PC-3 (cell line): ENCODE measurements at regions not wholly inside any gene's neighbourhood (a gene's known extent, or its start where the extent isn't known, plus 50 kb on each side); places are given as distances from the start of the nearest gene placed in this dataset.

ENCODE experiments used
- ATAC-seq: fragments of 200-7000 bp; cut with Tn5 transposase; 2 replicates; pipeline ENCODE4 v1.9.1; 2020; ENCODE audit warnings: mild to moderate bottlenecking, moderate library complexity
- BruUV-seq: library from RNA; stranded (reverse); fragments of 400-500 nt; replicated peaks from 2 replicates; lab custom pipeline; 2021; lab: Mats Ljungman, UMichigan
- CTCF ChIA-PET: fragments of 300-600 bp; sonication (Branson Sonifier 250); formaldehyde crosslinking; loops from one replicate; lab custom pipeline; 2022; ENCODE audit warnings: antibody characterized with exemption; lab: Charles Lee
- POLR2A ChIA-PET: fragments of 300-600 bp; sonication (Branson Sonifier 250); formaldehyde crosslinking; loops from one replicate; lab custom pipeline; 2022; ENCODE audit warnings: antibody characterized with exemption; ENCODE audit not compliant: unreplicated experiment; lab: Charles Lee
- DNase-seq: peaks from one replicate; pipeline ENCODE4 v3.0.0-alpha.2; 2015
- H2AFZ ChIP-seq: fragments of 300-600 bp; sonication (generic); 2 replicates; pipeline ENCODE4 v1.6.0; 2016; ENCODE audit warnings: antibody characterized with exemption, low read length
- H3F3A ChIP-seq: fragments of 300-600 bp; sonication (generic); one replicate; pipeline ENCODE4 v1.6.0; 2017; ENCODE audit warnings: antibody characterized with exemption, low read length, control low read depth, mild to moderate bottlenecking; ENCODE audit not compliant: unreplicated experiment
- H3K27ac ChIP-seq: fragments of 300-600 bp; sonication (generic); 2 replicates; pipeline ENCODE4 v1.5.1; 2016; ENCODE audit warnings: mild to moderate bottlenecking, low read length
- H3K27me3 ChIP-seq: fragments of 300-600 bp; sonication (generic); 2 replicates; pipeline ENCODE4 v1.6.1; 2016; ENCODE audit warnings: low read length, mixed read lengths
- H3K36me3 ChIP-seq: fragments of 300-600 bp; sonication (generic); 2 replicates; pipeline ENCODE4 v1.6.1; 2016; ENCODE audit warnings: low read depth, mixed run types, low read length, mixed read lengths
- H3K4me1 ChIP-seq: fragments of 300-600 bp; sonication (generic); 2 replicates; pipeline ENCODE4 v1.5.1; 2016; ENCODE audit warnings: low read length; ENCODE audit not compliant: insufficient read depth
- H3K4me2 ChIP-seq: fragments of 300-600 bp; sonication (generic); 2 replicates; pipeline ENCODE4 v1.6.0; 2016; ENCODE audit warnings: low read length
- H3K4me3 ChIP-seq: fragments of 300-600 bp; sonication (generic); 2 replicates; pipeline ENCODE4 v1.5.1; 2016; ENCODE audit warnings: mild to moderate bottlenecking, low read length, mixed read lengths
- H3K79me2 ChIP-seq: fragments of 300-600 bp; sonication (generic); 2 replicates; pipeline ENCODE4 v1.6.1; 2017; ENCODE audit warnings: low read length, mixed read lengths
- H3K9ac ChIP-seq: fragments of 300-600 bp; sonication (generic); 2 replicates; pipeline ENCODE4 v1.6.0; 2016; ENCODE audit warnings: mild to moderate bottlenecking, low read length
- H3K9me2 ChIP-seq: fragments of 300-600 bp; sonication (generic); replicated peaks from 2 replicates; pipeline ENCODE4 v1.6.1; 2016; ENCODE audit warnings: mixed run types, low read length, mixed read lengths
- H3K9me3 ChIP-seq: fragments of 300-600 bp; sonication (generic); 2 replicates; pipeline ENCODE4 v1.6.1; 2016; ENCODE audit warnings: low read length, mixed read lengths
- H4K20me1 ChIP-seq: fragments of 300-600 bp; sonication (generic); 2 replicates; pipeline ENCODE4 v1.6.1; 2016; ENCODE audit warnings: low read length, mixed read lengths
- CTCF ChIP-seq: fragments of 300-600 bp; sonication (generic); conservative IDR thresholded peaks from 2 replicates; pipeline ENCODE4 v1.5.1; 2017; ENCODE audit warnings: antibody characterized with exemption, low read depth, mild to moderate bottlenecking, low read length
- EZH2 ChIP-seq: fragments of 300-600 bp; sonication (generic); IDR thresholded peaks from one replicate; pipeline ENCODE4 v1.6.1; 2017; ENCODE audit warnings: antibody characterized with exemption, mild to moderate bottlenecking, low read length; ENCODE audit not compliant: unreplicated experiment
- EZH2phosphoT487 ChIP-seq: fragments of 300-600 bp; sonication (generic); IDR thresholded peaks from 2 replicates; pipeline ENCODE4 v1.6.1; 2018; ENCODE audit warnings: mild to moderate bottlenecking, antibody characterized with exemption, low read length, borderline replicate concordance
- intact Hi-C: fragments of 100-400 bp; cut with micrococcal nuclease; formaldehyde crosslinking; loops from 2 replicates; pipeline ENCODE4 v1.9.0; 2023

- ATAC-seq: no peak
- Histone ChIP-seq H3K4me1 (no peaks in the 10 kb centered on the region), H3K9me3 (no peaks in the 10 kb centered on the region), H3K4me3 (no peak overlapping the region), H3F3A (no peaks in the 10 kb centered on the region), H3K79me2 (no peaks in the 10 kb centered on the region), H2AFZ (no peak overlapping the region), H3K9me2 (no peaks in the 10 kb centered on the region), H4K20me1 (no peaks in the 10 kb centered on the region), H3K36me3 (no peaks in the 10 kb centered on the region), H3K4me2 (no peak overlapping the region), H3K9ac (no peak overlapping the region), H3K27ac (no peak overlapping the region), H3K27me3 (no peaks in the 10 kb centered on the region)
- ChIA-PET POLR2A (no interaction called here), CTCF (no interaction called here)
- DNase-seq: no peak
- intact Hi-C loops: no loop called here
- TF ChIP-seq EZH2phosphoT487: no peak
- no peak for TF ChIP-seq EZH2
- TF ChIP-seq CTCF: no peak
- BruUV-seq: no TSS peak
Measured at GRCh38 chr12:20245491-20245890, 122.8 kb upstream of the PDE3A start.

DNA sequence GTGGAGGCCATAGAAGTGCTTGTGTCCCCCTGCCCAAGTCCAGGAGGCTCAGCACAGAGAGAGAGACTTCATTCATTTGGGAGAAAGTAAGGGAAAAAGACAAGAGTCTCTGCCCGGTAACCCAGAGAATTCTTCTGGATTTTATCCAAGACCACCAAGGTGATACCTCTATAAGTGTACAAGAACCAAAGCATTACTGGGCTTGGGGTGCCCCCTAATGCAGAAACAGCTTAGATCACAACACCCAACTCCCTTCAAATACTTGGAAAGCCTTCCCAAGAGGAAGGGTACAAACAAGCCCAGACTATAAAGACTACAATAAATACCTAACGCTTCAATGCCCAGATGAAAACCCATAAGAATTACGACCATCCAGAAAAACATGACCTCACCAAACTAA, 119.7 kb upstream of the PDE3A start:
- H3K27me3 ChIP-seq: no peaks in the 10 kb centered on the region
- no peaks in the 10 kb centered on the region for H3K36me3 ChIP-seq
- no TSS peak for BruUV-seq
- TF ChIP-seq CTCF: no peak
- no peak for TF ChIP-seq EZH2
- TF ChIP-seq EZH2phosphoT487: no peak
- no peak overlapping the region for H3K27ac ChIP-seq
- intact Hi-C loops: no loop called here
- no peaks in the 10 kb centered on the region for H4K20me1 ChIP-seq
- H3F3A ChIP-seq: no peaks in the 10 kb centered on the region
- H3K4me3 ChIP-seq: no peak overlapping the region
- no peaks in the 10 kb centered on the region for H3K79me2 ChIP-seq
- H2AFZ ChIP-seq: no peak overlapping the region
- no peaks in the 10 kb centered on the region for H3K9me3 ChIP-seq
- no peaks in the 10 kb centered on the region for H3K4me1 ChIP-seq
- no peak overlapping the region for H3K4me2 ChIP-seq
- H3K9me2 ChIP-seq: no peaks in the 10 kb centered on the region
- ChIA-PET CTCF (no interaction called here), POLR2A (no interaction called here)
- ATAC-seq (no peak), DNase-seq (no peak)
- H3K9ac ChIP-seq: no peak overlapping the region

GRCh38 chr12:20250761-20251160, 117.6 kb upstream of the PDE3A start:
- DNase-seq: no peak
- Histone ChIP-seq H2AFZ (no peak overlapping the region), H3K36me3 (no peaks in the 10 kb centered on the region), H3K9ac (no peak overlapping the region), H3K4me3 (no peak overlapping the region), H3K4me1 (no peaks in the 10 kb centered on the region), H3K27me3 (no peaks in the 10 kb centered on the region), H3K9me3 (no peaks in the 10 kb centered on the region), H4K20me1 (no peaks in the 10 kb centered on the region), H3K9me2 (no peaks in the 10 kb centered on the region), H3K27ac (no peak overlapping the region), H3K79me2 (no peaks in the 10 kb centered on the region), H3F3A (no peaks in the 10 kb centered on the region), H3K4me2 (no peak overlapping the region)
- no TSS peak for BruUV-seq
- intact Hi-C loops: no loop called here
- ChIA-PET CTCF (no interaction called here), POLR2A (no interaction called here)
- TF ChIP-seq EZH2: no peak
- no peak for TF ChIP-seq EZH2phosphoT487
- TF ChIP-seq CTCF: no peak
- ATAC-seq: no peak
